ENCODE measurements at regions not wholly inside any gene's neighbourhood (a gene's known extent, or its start where the extent isn't known, plus 50 kb on each side); places are given as distances from the start of the nearest gene placed in this dataset.

- TF ChIP-seq TAF1 (IDR thresholded peaks at IDR 0.05; ENCODE audit: borderline replicate concordance, insufficient read depth, low read length) = no peak
- TF ChIP-seq POLR2AphosphoS5 (IDR thresholded peaks at IDR 0.05; ENCODE audit: low read depth, low read length) = no peak
- TF ChIP-seq REST (IDR thresholded peaks at IDR 0.05; ENCODE audit: insufficient read depth in 1 of 2, low read depth in 2 of 2, low read length in 2 of 2) = no peak
- no peak for TF ChIP-seq SIN3A (IDR thresholded peaks at IDR 0.05; ENCODE audit: borderline replicate concordance, insufficient read depth, low read length)
- no peak for TF ChIP-seq FOXP2 (optimal IDR thresholded peaks at IDR 0.05; ENCODE audit: borderline replicate concordance, extremely low read depth, extremely low read length, insufficient read depth)
These were observed 527.8 kb downstream of the MATN1 start for GRCh38 chr1:30195424-30196134.

DNA sequence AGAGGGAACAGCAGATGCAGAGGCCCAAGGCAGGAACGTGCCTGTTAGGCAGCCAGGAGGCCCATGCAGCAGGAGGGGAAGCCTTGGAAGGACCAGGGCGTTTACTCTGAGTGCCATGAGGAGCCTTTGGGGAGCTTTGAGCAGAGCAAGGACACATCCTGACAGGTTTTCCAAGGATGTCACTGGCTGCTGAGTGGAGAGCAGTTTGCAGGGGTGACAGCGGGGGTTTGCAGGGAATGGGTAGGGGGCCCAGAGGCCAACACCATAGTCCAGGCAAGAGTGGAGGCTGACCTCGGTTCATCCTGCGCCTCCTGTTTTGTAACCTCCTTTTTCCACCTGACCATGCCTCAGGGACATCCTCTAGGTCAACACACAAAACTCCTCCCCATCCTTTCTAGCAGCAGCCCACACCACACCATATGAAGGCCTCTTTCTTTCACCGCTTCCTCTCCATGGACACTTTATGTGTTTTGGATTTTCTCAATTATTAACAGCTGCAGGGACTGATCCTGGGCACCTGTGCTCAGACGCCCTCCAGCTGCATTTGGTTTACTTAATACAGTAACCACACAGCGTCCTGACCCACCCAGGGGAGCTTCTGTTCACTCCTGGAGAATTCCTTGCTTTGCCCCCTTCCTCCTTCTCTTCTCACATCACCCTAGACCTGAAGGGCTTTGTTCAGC lies 528.5 kb downstream of the MATN1 start:
- TF ChIP-seq FOXP2 (optimal IDR thresholded peaks at IDR 0.05; ENCODE audit: borderline replicate concordance, extremely low read depth, extremely low read length, insufficient read depth) (no peak), POLR2AphosphoS5 (IDR thresholded peaks at IDR 0.05; ENCODE audit: low read depth, low read length) (no peak), TAF1 (IDR thresholded peaks at IDR 0.05; ENCODE audit: borderline replicate concordance, insufficient read depth, low read length) (no peak), SIN3A (IDR thresholded peaks at IDR 0.05; ENCODE audit: borderline replicate concordance, insufficient read depth, low read length) (no peak), REST (IDR thresholded peaks at IDR 0.05; ENCODE audit: insufficient read depth in 1 of 2, low read depth in 2 of 2, low read length in 2 of 2) (no peak)

GRCh38 chr1:30194046-30194619 lies 529.3 kb downstream of the MATN1 start:
- no peak for TF ChIP-seq TAF1 (IDR thresholded peaks at IDR 0.05; ENCODE audit: borderline replicate concordance, insufficient read depth, low read length)
- TF ChIP-seq POLR2AphosphoS5 (IDR thresholded peaks at IDR 0.05; ENCODE audit: low read depth, low read length) = no peak
- TF ChIP-seq FOXP2 (optimal IDR thresholded peaks at IDR 0.05; ENCODE audit: borderline replicate concordance, extremely low read depth, extremely low read length, insufficient read depth) = no peak
- no peak for TF ChIP-seq REST (IDR thresholded peaks at IDR 0.05; ENCODE audit: insufficient read depth in 1 of 2, low read depth in 2 of 2, low read length in 2 of 2)
- TF ChIP-seq SIN3A (IDR thresholded peaks at IDR 0.05; ENCODE audit: borderline replicate concordance, insufficient read depth, low read length) = no peak

- TF ChIP-seq SIN3A (IDR thresholded peaks at IDR 0.05; ENCODE audit: borderline replicate concordance, insufficient read depth, low read length) = no peak
- no peak for TF ChIP-seq REST (IDR thresholded peaks at IDR 0.05; ENCODE audit: insufficient read depth in 1 of 2, low read depth in 2 of 2, low read length in 2 of 2)
- no peak for TF ChIP-seq TAF1 (IDR thresholded peaks at IDR 0.05; ENCODE audit: borderline replicate concordance, insufficient read depth, low read length)
- TF ChIP-seq POLR2AphosphoS5 (IDR thresholded peaks at IDR 0.05; ENCODE audit: low read depth, low read length) = no peak
- no peak for TF ChIP-seq FOXP2 (optimal IDR thresholded peaks at IDR 0.05; ENCODE audit: borderline replicate concordance, extremely low read depth, extremely low read length, insufficient read depth)
These were observed 530.3 kb downstream of the MATN1 start for GRCh38 chr1:30192969-30193630.

Measured in PFSK-1 (cell line).